SU-DHL-6 (cell line): ENCODE measurements at regions not wholly inside any gene's neighbourhood (a gene's known extent, or its start where the extent isn't known, plus 50 kb on each side); places are given as distances from the start of the nearest gene placed in this dataset.
A peak's percentile ranks its signal among the peaks of the same experiment; 100 is the strongest.

ENCODE experiments used
- H2AFZ ChIP-seq: fragments of 200-600 bp; sonication (generic); 2 replicates; pipeline ENCODE4 v1.6.1; 2014; ENCODE audit warnings: low read depth, mild to moderate bottlenecking, moderate library complexity, mixed read lengths, antibody characterized with exemption, low read length; ENCODE audit not compliant: severe bottlenecking
- H3F3A ChIP-seq: fragments of 200-600 bp; shearing (Covaris generic); 2 replicates; pipeline ENCODE4 v1.6.0; 2016; ENCODE audit warnings: antibody characterized with exemption, mild to moderate bottlenecking; ENCODE audit not compliant: insufficient read depth
- H3K27ac ChIP-seq: fragments of 200-600 bp; sonication (generic); 2 replicates; pipeline ENCODE4 v1.5.1; 2016; ENCODE audit warnings: low read depth, mild to moderate bottlenecking, low read length, moderate library complexity, mixed read lengths
- H3K27me3 ChIP-seq: fragments of 200-600 bp; sonication (generic), shearing (Covaris generic); 2 replicates; pipeline ENCODE4 v1.6.0; 2014; ENCODE audit warnings: mild to moderate bottlenecking, low read length
- H3K36me3 ChIP-seq: fragments of 200-600 bp; sonication (generic); 2 replicates; pipeline ENCODE4 v1.6.1; 2014; ENCODE audit warnings: mild to moderate bottlenecking, low read length, mixed read lengths
- H3K4me2 ChIP-seq: fragments of 300-600, 200-600 bp; shearing (Covaris generic), sonication (generic); 2 replicates; pipeline ENCODE4 v1.6.0; 2014; ENCODE audit warnings: low read length, low read depth, mild to moderate bottlenecking; ENCODE audit not compliant: poor library complexity, severe bottlenecking
- H3K4me3 ChIP-seq: fragments of 200-600 bp; sonication (generic); 2 replicates; pipeline ENCODE4 v1.5.1; 2014; ENCODE audit warnings: antibody characterized with exemption, low read length, mild to moderate bottlenecking, mixed read lengths; ENCODE audit not compliant: insufficient read depth, poor library complexity, severe bottlenecking
- H3K79me2 ChIP-seq: fragments of 200-600 bp; sonication (generic); 2 replicates; pipeline ENCODE4 v1.6.1; 2014; ENCODE audit warnings: mild to moderate bottlenecking, low read length, moderate library complexity; ENCODE audit not compliant: insufficient read depth
- H3K9ac ChIP-seq: fragments of 200-600 bp; sonication (generic); 2 replicates; pipeline ENCODE4 v1.7.0; 2014; ENCODE audit warnings: mild to moderate bottlenecking, low read length
- H3K9me2 ChIP-seq: fragments of 200-600 bp; sonication (generic); replicated peaks from 2 replicates; pipeline ENCODE4 v1.6.1; 2014; ENCODE audit warnings: low read length; ENCODE audit not compliant: insufficient read depth
- H3K9me3 ChIP-seq: fragments of 200-600 bp; sonication (generic); 2 replicates; pipeline ENCODE4 v1.6.1; 2014; ENCODE audit warnings: low read length, mixed read lengths; ENCODE audit not compliant: insufficient read depth
- H4K20me1 ChIP-seq: fragments of 200-600 bp; sonication (generic); 2 replicates; pipeline ENCODE4 v1.6.1; 2014; ENCODE audit warnings: low read depth, mild to moderate bottlenecking, antibody characterized with exemption, low read length, moderate library complexity, mixed read lengths
- CTCF ChIP-seq: fragments of 200-600 bp; sonication (generic); IDR thresholded peaks from one replicate; pipeline ENCODE4 v1.5.1; 2017; ENCODE audit warnings: antibody characterized with exemption, mild to moderate bottlenecking, low read length, moderate library complexity; ENCODE audit not compliant: insufficient read depth, poor library complexity, severe bottlenecking
- EZH2phosphoT487 ChIP-seq: fragments of 200-600 bp; sonication (generic), shearing (Covaris generic); conservative IDR thresholded peaks from 2 replicates; pipeline ENCODE4 v1.6.1; 2018; ENCODE audit warnings: mild to moderate bottlenecking, antibody characterized with exemption, low read length, moderate library complexity, mixed read lengths

GRCh38 chr1:195951313-195951712 is 656.9 kb downstream of the KCNT2 start:
- no peaks in the 10 kb centered on the region for H3K9me2 ChIP-seq
- no peaks in the 10 kb centered on the region for H3F3A ChIP-seq
- no peak overlapping the region for H3K4me3 ChIP-seq
- H3K27me3 ChIP-seq = no peaks in the 10 kb centered on the region
- no peak for TF ChIP-seq EZH2phosphoT487
- no peak for TF ChIP-seq CTCF
- no peaks in the 10 kb centered on the region for H3K9me3 ChIP-seq
- H3K4me2 ChIP-seq = no peak overlapping the region
- no peak overlapping the region for H3K9ac ChIP-seq
- H3K27ac ChIP-seq = no peak overlapping the region
- H4K20me1 ChIP-seq = no peaks in the 10 kb centered on the region
- no peaks in the 10 kb centered on the region for H3K36me3 ChIP-seq
- no peaks in the 10 kb centered on the region for H3K79me2 ChIP-seq
- H2AFZ ChIP-seq = peak overlapping the region; percentile 26

- Histone ChIP-seq H3K79me2 (no peaks in the 10 kb centered on the region), H3F3A (no peaks in the 10 kb centered on the region), H4K20me1 (no peaks in the 10 kb centered on the region), H3K4me2 (no peak overlapping the region), H3K36me3 (no peaks in the 10 kb centered on the region), H3K9ac (no peak overlapping the region), H3K9me2 (no peaks in the 10 kb centered on the region), H3K27me3 (no peaks in the 10 kb centered on the region), H3K27ac (no peak overlapping the region), H3K9me3 (no peaks in the 10 kb centered on the region), H3K4me3 (no peak overlapping the region), H2AFZ (no peak overlapping the region)
- TF ChIP-seq CTCF = no peak
These were observed 659.9 kb downstream of the KCNT2 start for GRCh38 chr1:195948123-195948895.

- H3K9me3 ChIP-seq = no peaks in the 10 kb centered on the region
- no peaks in the 10 kb centered on the region for H3K9me2 ChIP-seq
- H3F3A ChIP-seq = no peaks in the 10 kb centered on the region
- H3K9ac ChIP-seq = no peak overlapping the region
- H4K20me1 ChIP-seq = no peaks in the 10 kb centered on the region
- H3K4me3 ChIP-seq = no peak overlapping the region
- H3K27me3 ChIP-seq = no peaks in the 10 kb centered on the region
- H2AFZ ChIP-seq = no peak overlapping the region
- H3K36me3 ChIP-seq = no peaks in the 10 kb centered on the region
- TF ChIP-seq CTCF (no peak), EZH2phosphoT487 (no peak)
- H3K27ac ChIP-seq = no peak overlapping the region
- H3K4me2 ChIP-seq = no peak overlapping the region
- no peaks in the 10 kb centered on the region for H3K79me2 ChIP-seq
These were observed 661.7 kb downstream of the KCNT2 start for GRCh38 chr1:195946500-195946899.
